Karpas-422 (cell line): ENCODE measurements at regions not wholly inside any gene's neighbourhood (a gene's known extent, or its start where the extent isn't known, plus 50 kb on each side); places are given as distances from the start of the nearest gene placed in this dataset.
A peak's percentile ranks its signal among the peaks of the same experiment; 100 is the strongest.

Experiments used
- DNase-seq: peaks from one replicate; pipeline ENCODE4 v3.0.0-alpha.2; 2015
- H2AFZ ChIP-seq: fragments of 200-600 bp; sonication (generic); 2 replicates; pipeline ENCODE4 v1.6.1; 2014; ENCODE audit warnings: antibody characterized with exemption, low read length, mixed read lengths
- H3K27ac ChIP-seq: fragments of 200-600 bp; sonication (generic); 2 replicates; pipeline ENCODE4 v1.5.1; 2014; ENCODE audit warnings: mild to moderate bottlenecking, low read length, moderate library complexity
- H3K27me3 ChIP-seq: fragments of 200-600 bp; sonication (generic); 2 replicates; pipeline ENCODE4 v1.6.1; 2014; ENCODE audit warnings: low read length, mixed read lengths
- H3K36me3 ChIP-seq: fragments of 200-600 bp; sonication (generic); 2 replicates; pipeline ENCODE4 v1.6.1; 2014; ENCODE audit warnings: low read length, mixed read lengths; ENCODE audit not compliant: insufficient read depth
- H3K4me1 ChIP-seq: fragments of 200-600 bp; sonication (generic); 2 replicates; pipeline ENCODE4 v1.6.1; 2014; ENCODE audit warnings: mild to moderate bottlenecking, low read length, mixed read lengths
- H3K4me2 ChIP-seq: fragments of 200-600 bp; sonication (generic); 2 replicates; pipeline ENCODE4 v1.6.1; 2014; ENCODE audit warnings: low read length, low read depth, mild to moderate bottlenecking; ENCODE audit not compliant: poor library complexity, severe bottlenecking
- H3K4me3 ChIP-seq: fragments of 200-600 bp; sonication (generic); 2 replicates; pipeline ENCODE4 v1.5.1; 2014; ENCODE audit warnings: mild to moderate bottlenecking, antibody characterized with exemption, low read length, mixed read lengths
- H3K79me2 ChIP-seq: fragments of 200-600 bp; sonication (generic); 2 replicates; pipeline ENCODE4 v1.6.1; 2014; ENCODE audit warnings: mild to moderate bottlenecking, low read length, mixed read lengths
- H3K9ac ChIP-seq: fragments of 200-600 bp; sonication (generic); 2 replicates; pipeline ENCODE4 v1.6.0; 2014; ENCODE audit warnings: low read length
- H3K9me2 ChIP-seq: fragments of 200-600 bp; sonication (generic), shearing (Covaris generic); replicated peaks from 2 replicates; pipeline ENCODE4 v1.6.0; 2014; ENCODE audit warnings: mild to moderate bottlenecking, low read length, moderate library complexity; ENCODE audit not compliant: insufficient read depth
- H3K9me3 ChIP-seq: fragments of 300-700, 200-600 bp; sonication (generic); 2 replicates; pipeline ENCODE4 v1.6.1; 2014; ENCODE audit warnings: low read length, mixed read lengths
- H4K20me1 ChIP-seq: fragments of 200-600 bp; sonication (generic); 2 replicates; pipeline ENCODE4 v1.6.1; 2014; ENCODE audit warnings: mild to moderate bottlenecking, antibody characterized with exemption, low read length, low read depth; ENCODE audit not compliant: insufficient read depth

- H3K27me3 ChIP-seq = no peaks in the 10 kb centered on the region
- H3K9ac ChIP-seq = no peak overlapping the region
- H3K27ac ChIP-seq = no peak overlapping the region
- H4K20me1 ChIP-seq = no peaks in the 10 kb centered on the region
- H3K36me3 ChIP-seq = no peaks in the 10 kb centered on the region
- no peak overlapping the region for H2AFZ ChIP-seq
- DNase-seq = no peak
- H3K9me3 ChIP-seq = no peaks in the 10 kb centered on the region
- no peak overlapping the region for H3K4me2 ChIP-seq
- H3K4me1 ChIP-seq = no peaks in the 10 kb centered on the region
- no peaks in the 10 kb centered on the region for H3K9me2 ChIP-seq
- H3K4me3 ChIP-seq = no peak overlapping the region
- H3K79me2 ChIP-seq = no peaks in the 10 kb centered on the region
Measured at GRCh38 chr20:48431653-48432493, 395.9 kb downstream of the PREX1 start.

- no peak overlapping the region for H3K9ac ChIP-seq
- no peak overlapping the region for H3K4me3 ChIP-seq
- H2AFZ ChIP-seq = no peak overlapping the region
- no peaks in the 10 kb centered on the region for H3K9me2 ChIP-seq
- H3K27ac ChIP-seq = no peak overlapping the region
- no peaks in the 10 kb centered on the region for H3K79me2 ChIP-seq
- H3K36me3 ChIP-seq = no peaks in the 10 kb centered on the region
- no peaks in the 10 kb centered on the region for H4K20me1 ChIP-seq
- H3K4me1 ChIP-seq = no peaks in the 10 kb centered on the region
- H3K27me3 ChIP-seq = no peaks in the 10 kb centered on the region
- no peak overlapping the region for H3K4me2 ChIP-seq
- no peak for DNase-seq
- no peaks in the 10 kb centered on the region for H3K9me3 ChIP-seq
Measured at GRCh38 chr20:48426630-48427029, 401.2 kb downstream of the PREX1 start.

- Histone ChIP-seq H3K4me2 (no peak overlapping the region), H3K79me2 (no peaks in the 10 kb centered on the region), H3K27me3 (no peaks in the 10 kb centered on the region), H3K9me3 (no peaks in the 10 kb centered on the region), H3K27ac (no peak overlapping the region), H4K20me1 (no peaks in the 10 kb centered on the region), H3K36me3 (no peaks in the 10 kb centered on the region), H2AFZ (no peak overlapping the region), H3K4me1 (no peaks in the 10 kb centered on the region), H3K9me2 (no peaks in the 10 kb centered on the region), H3K9ac (no peak overlapping the region), H3K4me3 (no peak overlapping the region)
- DNase-seq = no peak
Measured at GRCh38 chr20:48425817-48426612, 401.8 kb downstream of the PREX1 start.

GRCh38 chr20:48425321-48425720 is 402.5 kb downstream of the PREX1 start:
- no peaks in the 10 kb centered on the region for H3K4me1 ChIP-seq
- H4K20me1 ChIP-seq = no peaks in the 10 kb centered on the region
- no peak overlapping the region for H3K9ac ChIP-seq
- H3K4me2 ChIP-seq = no peak overlapping the region
- no peaks in the 10 kb centered on the region for H3K9me2 ChIP-seq
- no peak overlapping the region for H3K4me3 ChIP-seq
- no peaks in the 10 kb centered on the region for H3K79me2 ChIP-seq
- DNase-seq = no peak
- no peak overlapping the region for H2AFZ ChIP-seq
- H3K27me3 ChIP-seq = no peaks in the 10 kb centered on the region
- H3K9me3 ChIP-seq = no peaks in the 10 kb centered on the region
- no peak overlapping the region for H3K27ac ChIP-seq
- no peaks in the 10 kb centered on the region for H3K36me3 ChIP-seq

GRCh38 chr20:48422242-48422960 is 405.4 kb downstream of the PREX1 start:
- Histone ChIP-seq H3K9ac (no peak overlapping the region), H3K9me3 (no peaks in the 10 kb centered on the region), H3K27me3 (no peaks in the 10 kb centered on the region), H4K20me1 (no peaks in the 10 kb centered on the region), H3K36me3 (no peaks in the 10 kb centered on the region), H3K79me2 (no peaks in the 10 kb centered on the region), H3K4me3 (no peak overlapping the region), H3K4me2 (no peak overlapping the region), H3K27ac (no peak overlapping the region), H2AFZ (no peak overlapping the region), H3K9me2 (no peaks in the 10 kb centered on the region), H3K4me1 (no peaks in the 10 kb centered on the region)
- no peak for DNase-seq

GRCh38 chr20:48421547-48421946 is 406.3 kb downstream of the PREX1 start:
- Histone ChIP-seq H2AFZ (no peak overlapping the region), H3K4me1 (no peaks in the 10 kb centered on the region), H3K9me3 (no peaks in the 10 kb centered on the region), H3K4me3 (no peak overlapping the region), H3K79me2 (no peaks in the 10 kb centered on the region), H3K4me2 (no peak overlapping the region), H4K20me1 (no peaks in the 10 kb centered on the region), H3K27ac (no peak overlapping the region), H3K27me3 (no peaks in the 10 kb centered on the region), H3K9me2 (no peaks in the 10 kb centered on the region), H3K9ac (no peak overlapping the region), H3K36me3 (no peaks in the 10 kb centered on the region)
- DNase-seq = peak; percentile 49

- Histone ChIP-seq H3K4me3 (no peak overlapping the region), H3K79me2 (no peaks in the 10 kb centered on the region), H3K36me3 (no peaks in the 10 kb centered on the region), H3K27ac (no peak overlapping the region), H4K20me1 (no peaks in the 10 kb centered on the region), H3K4me1 (no peaks in the 10 kb centered on the region), H3K4me2 (no peak overlapping the region), H3K9me3 (no peaks in the 10 kb centered on the region), H3K27me3 (no peaks in the 10 kb centered on the region), H2AFZ (no peak overlapping the region), H3K9me2 (no peaks in the 10 kb centered on the region), H3K9ac (no peak overlapping the region)
- DNase-seq = no peak
Measured at GRCh38 chr20:48420176-48420575, 407.6 kb downstream of the PREX1 start.

GRCh38 chr20:48419173-48419572 is 408.6 kb downstream of the PREX1 start:
- Histone ChIP-seq H4K20me1 (no peaks in the 10 kb centered on the region), H3K9me3 (no peaks in the 10 kb centered on the region), H3K27me3 (no peaks in the 10 kb centered on the region), H3K27ac (no peak overlapping the region), H2AFZ (no peak overlapping the region), H3K9me2 (no peaks in the 10 kb centered on the region), H3K4me2 (no peak overlapping the region), H3K4me1 (no peaks in the 10 kb centered on the region), H3K4me3 (no peak overlapping the region), H3K9ac (no peak overlapping the region), H3K36me3 (no peaks in the 10 kb centered on the region), H3K79me2 (no peaks in the 10 kb centered on the region)
- no peak for DNase-seq
